ENCODE measurements at regions not wholly inside any gene's neighbourhood (a gene's known extent, or its start where the extent isn't known, plus 50 kb on each side); places are given as distances from the start of the nearest gene placed in this dataset.

DNA sequence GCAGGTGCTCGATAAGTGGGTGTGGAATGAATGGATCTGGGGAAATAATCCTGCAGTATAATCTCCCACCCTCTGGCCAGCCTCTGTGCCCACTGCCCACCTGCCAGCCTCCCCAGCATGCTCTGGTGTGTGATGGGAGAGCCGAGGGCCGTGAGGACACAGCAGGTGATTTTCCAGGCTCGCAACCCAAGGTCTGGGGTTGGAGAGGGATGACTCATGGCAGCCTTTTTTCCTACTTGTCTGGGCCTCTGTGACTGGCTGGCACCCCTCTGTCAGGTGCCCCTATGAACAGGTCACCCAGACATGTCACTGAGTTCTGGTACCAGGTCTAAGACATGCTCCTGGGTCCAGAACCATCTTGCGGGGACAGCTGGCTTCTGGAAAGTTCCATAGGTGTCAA, 385.7 kb upstream of the TNRC6C start:
- no peak for DNase-seq (ENCODE audit: extremely low spot score, unreplicated experiment)
- Mint-ChIP-seq H3K27me3 (ENCODE audit: unreplicated experiment) (peaks cover 67% of the 10 kb centered on the region), H3K27ac (ENCODE audit: unreplicated experiment) (no peak overlapping the region), H3K36me3 (ENCODE audit: unreplicated experiment) (no peaks in the 10 kb centered on the region), H3K9me3 (ENCODE audit: unreplicated experiment) (no peaks in the 10 kb centered on the region), H3K4me3 (ENCODE audit: unreplicated experiment) (no peak overlapping the region), H3K4me1 (ENCODE audit: unreplicated experiment) (peaks cover 4% of the 10 kb centered on the region)
- TF ChIP-seq, protein P1, sequence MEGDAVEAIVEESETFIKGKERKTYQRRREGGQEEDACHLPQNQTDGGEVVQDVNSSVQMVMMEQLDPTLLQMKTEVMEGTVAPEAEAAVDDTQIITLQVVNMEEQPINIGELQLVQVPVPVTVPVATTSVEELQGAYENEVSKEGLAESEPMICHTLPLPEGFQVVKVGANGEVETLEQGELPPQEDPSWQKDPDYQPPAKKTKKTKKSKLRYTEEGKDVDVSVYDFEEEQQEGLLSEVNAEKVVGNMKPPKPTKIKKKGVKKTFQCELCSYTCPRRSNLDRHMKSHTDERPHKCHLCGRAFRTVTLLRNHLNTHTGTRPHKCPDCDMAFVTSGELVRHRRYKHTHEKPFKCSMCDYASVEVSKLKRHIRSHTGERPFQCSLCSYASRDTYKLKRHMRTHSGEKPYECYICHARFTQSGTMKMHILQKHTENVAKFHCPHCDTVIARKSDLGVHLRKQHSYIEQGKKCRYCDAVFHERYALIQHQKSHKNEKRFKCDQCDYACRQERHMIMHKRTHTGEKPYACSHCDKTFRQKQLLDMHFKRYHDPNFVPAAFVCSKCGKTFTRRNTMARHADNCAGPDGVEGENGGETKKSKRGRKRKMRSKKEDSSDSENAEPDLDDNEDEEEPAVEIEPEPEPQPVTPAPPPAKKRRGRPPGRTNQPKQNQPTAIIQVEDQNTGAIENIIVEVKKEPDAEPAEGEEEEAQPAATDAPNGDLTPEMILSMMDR (IDR thresholded peaks at IDR 0.05) = no peak

GRCh38 chr17:77577491-77577890, 381.0 kb upstream of the TNRC6C start:
- no peak for DNase-seq (ENCODE audit: extremely low spot score, unreplicated experiment)
- Mint-ChIP-seq H3K36me3 (ENCODE audit: unreplicated experiment) (no peaks in the 10 kb centered on the region), H3K9me3 (ENCODE audit: unreplicated experiment) (no peaks in the 10 kb centered on the region), H3K27me3 (ENCODE audit: unreplicated experiment) (peaks cover 57% of the 10 kb centered on the region), H3K27ac (ENCODE audit: unreplicated experiment) (no peak overlapping the region), H3K4me1 (ENCODE audit: unreplicated experiment) (no peaks in the 10 kb centered on the region), H3K4me3 (ENCODE audit: unreplicated experiment) (no peak overlapping the region)
- TF ChIP-seq, protein P1 (IDR thresholded peaks at IDR 0.05) = no peak

- Mint-ChIP-seq H3K27me3 (ENCODE audit: unreplicated experiment) (peaks cover 42% of the 10 kb centered on the region), H3K4me3 (ENCODE audit: unreplicated experiment) (no peak overlapping the region), H3K9me3 (ENCODE audit: unreplicated experiment) (no peaks in the 10 kb centered on the region), H3K4me1 (ENCODE audit: unreplicated experiment) (no peaks in the 10 kb centered on the region), H3K36me3 (ENCODE audit: unreplicated experiment) (no peaks in the 10 kb centered on the region), H3K27ac (ENCODE audit: unreplicated experiment) (no peak overlapping the region)
- no peak for DNase-seq (ENCODE audit: extremely low spot score, unreplicated experiment)
- TF ChIP-seq, protein P1 (IDR thresholded peaks at IDR 0.05) = no peak
These were observed 379.4 kb upstream of the TNRC6C start for GRCh38 chr17:77579131-77579530.

DNA sequence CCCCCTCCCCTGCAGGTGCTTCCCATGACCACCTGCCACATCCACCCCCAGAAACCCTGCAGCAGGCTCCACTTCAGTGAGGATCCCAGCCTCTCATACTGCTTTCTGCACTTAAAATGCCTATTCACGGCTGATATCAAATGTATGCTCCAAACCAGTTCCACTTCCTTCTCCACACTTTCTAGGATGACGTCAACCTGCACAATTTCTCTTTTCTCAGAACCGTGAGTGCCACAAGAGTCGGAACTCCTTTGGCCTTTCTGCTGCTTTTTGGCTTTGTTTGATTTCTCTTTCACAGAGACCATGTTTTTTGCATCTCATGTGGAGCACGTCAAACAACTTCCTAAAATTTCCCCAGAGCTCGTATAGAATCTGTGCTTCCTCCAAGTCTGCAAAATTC, 378.8 kb upstream of the TNRC6C start:
- H3K9me3 Mint-ChIP-seq (ENCODE audit: unreplicated experiment) = no peaks in the 10 kb centered on the region
- H3K36me3 Mint-ChIP-seq (ENCODE audit: unreplicated experiment) = no peaks in the 10 kb centered on the region
- H3K4me1 Mint-ChIP-seq (ENCODE audit: unreplicated experiment) = no peaks in the 10 kb centered on the region
- TF ChIP-seq, protein P1 (IDR thresholded peaks at IDR 0.05) = no peak
- no peak overlapping the region for H3K4me3 Mint-ChIP-seq (ENCODE audit: unreplicated experiment)
- H3K27ac Mint-ChIP-seq (ENCODE audit: unreplicated experiment) = no peak overlapping the region
- peaks cover 39% of the 10 kb centered on the region for H3K27me3 Mint-ChIP-seq (ENCODE audit: unreplicated experiment)
- no peak for DNase-seq (ENCODE audit: extremely low spot score, unreplicated experiment)

DNA sequence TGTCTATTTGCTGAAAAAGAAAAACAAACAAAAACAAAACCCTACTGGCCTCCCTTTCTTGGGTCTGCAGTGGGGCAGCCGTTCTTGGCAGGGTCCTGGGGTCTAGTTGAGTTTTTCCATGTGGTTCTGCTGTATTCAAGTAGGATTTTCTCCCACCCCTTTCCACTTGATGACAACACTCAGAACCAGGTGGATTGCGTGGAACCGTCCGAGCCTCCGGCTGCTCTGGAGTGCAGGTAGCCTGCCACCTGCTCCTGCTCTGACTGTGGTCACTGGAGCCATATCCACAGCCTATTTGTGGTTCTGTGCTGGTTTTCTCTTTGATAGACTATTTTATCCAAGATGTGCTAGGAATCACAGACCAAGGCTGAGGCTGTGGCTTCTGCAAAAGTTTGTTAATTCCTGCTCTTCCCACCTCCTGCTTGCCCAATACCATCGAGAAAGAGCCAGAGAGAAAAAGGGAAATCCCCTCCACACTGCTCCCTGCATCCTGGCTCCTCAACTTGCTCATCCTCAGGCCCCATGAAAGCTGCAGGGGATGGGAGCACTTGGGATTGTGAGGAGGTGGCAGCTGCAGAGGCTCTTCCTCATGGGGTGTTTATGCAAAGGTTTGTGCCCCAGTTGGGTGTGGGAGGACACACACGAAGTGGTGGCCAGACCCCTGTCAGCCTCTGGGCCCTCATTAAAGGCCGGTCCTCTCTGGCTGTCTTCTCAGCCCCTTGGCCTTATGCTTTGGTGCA, 377.8 kb upstream of the TNRC6C start:
- Mint-ChIP-seq H3K9me3 (ENCODE audit: unreplicated experiment) (no peaks in the 10 kb centered on the region), H3K4me1 (ENCODE audit: unreplicated experiment) (no peaks in the 10 kb centered on the region), H3K27ac (ENCODE audit: unreplicated experiment) (no peak overlapping the region), H3K4me3 (ENCODE audit: unreplicated experiment) (no peak overlapping the region), H3K36me3 (ENCODE audit: unreplicated experiment) (no peaks in the 10 kb centered on the region), H3K27me3 (ENCODE audit: unreplicated experiment) (peaks cover 32% of the 10 kb centered on the region)
- DNase-seq (ENCODE audit: extremely low spot score, unreplicated experiment) = no peak
- TF ChIP-seq, protein P1 (IDR thresholded peaks at IDR 0.05) = no peak

Data from osteocyte (in vitro differentiated cells).